ENCODE measurements at regions not wholly inside any gene's neighbourhood (a gene's known extent, or its start where the extent isn't known, plus 50 kb on each side); places are given as distances from the start of the nearest gene placed in this dataset.
"Not testable (repeated sequence)": the region's sequence is repeated elsewhere in the genome, so short reads cannot be mapped to it uniquely, and the experiment has no call there.

DNA sequence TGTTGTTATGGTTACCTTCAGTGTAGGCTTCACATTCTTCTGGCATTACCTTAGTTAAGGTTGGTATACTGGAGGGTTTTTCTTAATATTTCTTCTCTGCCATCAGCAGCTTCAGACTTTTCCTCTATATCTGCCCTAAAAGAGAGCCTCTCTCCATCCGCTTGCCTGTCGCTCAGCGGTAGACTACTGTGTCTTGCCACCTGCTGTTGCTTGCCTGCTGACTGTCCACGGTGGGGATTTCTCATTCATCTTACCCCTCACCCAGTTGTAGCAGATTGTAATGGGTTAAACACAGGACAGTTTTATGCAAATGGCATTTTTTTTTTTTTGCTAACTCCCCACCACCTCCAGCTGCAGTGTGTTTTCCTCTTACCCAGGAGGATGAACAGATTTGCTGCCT lies 577.2 kb downstream of the SLITRK5 start:
- DNase-seq (ENCODE audit: low read depth) = no peak
- no peak overlapping the region for H3K4me3 ChIP-seq (ENCODE audit: low read depth, low read length)
- TF ChIP-seq, protein P1, sequence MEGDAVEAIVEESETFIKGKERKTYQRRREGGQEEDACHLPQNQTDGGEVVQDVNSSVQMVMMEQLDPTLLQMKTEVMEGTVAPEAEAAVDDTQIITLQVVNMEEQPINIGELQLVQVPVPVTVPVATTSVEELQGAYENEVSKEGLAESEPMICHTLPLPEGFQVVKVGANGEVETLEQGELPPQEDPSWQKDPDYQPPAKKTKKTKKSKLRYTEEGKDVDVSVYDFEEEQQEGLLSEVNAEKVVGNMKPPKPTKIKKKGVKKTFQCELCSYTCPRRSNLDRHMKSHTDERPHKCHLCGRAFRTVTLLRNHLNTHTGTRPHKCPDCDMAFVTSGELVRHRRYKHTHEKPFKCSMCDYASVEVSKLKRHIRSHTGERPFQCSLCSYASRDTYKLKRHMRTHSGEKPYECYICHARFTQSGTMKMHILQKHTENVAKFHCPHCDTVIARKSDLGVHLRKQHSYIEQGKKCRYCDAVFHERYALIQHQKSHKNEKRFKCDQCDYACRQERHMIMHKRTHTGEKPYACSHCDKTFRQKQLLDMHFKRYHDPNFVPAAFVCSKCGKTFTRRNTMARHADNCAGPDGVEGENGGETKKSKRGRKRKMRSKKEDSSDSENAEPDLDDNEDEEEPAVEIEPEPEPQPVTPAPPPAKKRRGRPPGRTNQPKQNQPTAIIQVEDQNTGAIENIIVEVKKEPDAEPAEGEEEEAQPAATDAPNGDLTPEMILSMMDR (IDR thresholded peaks at IDR 0.05; ENCODE audit: insufficient read depth, low read length) = no peak

- TF ChIP-seq, protein P1 (IDR thresholded peaks at IDR 0.05; ENCODE audit: insufficient read depth, low read length) = no peak
- no peak overlapping the region for H3K4me3 ChIP-seq (ENCODE audit: low read depth, low read length)
- no peak for DNase-seq (ENCODE audit: low read depth)
These were observed 586.5 kb downstream of the SLITRK5 start for GRCh38 chr13:88257706-88258105.

DNA sequence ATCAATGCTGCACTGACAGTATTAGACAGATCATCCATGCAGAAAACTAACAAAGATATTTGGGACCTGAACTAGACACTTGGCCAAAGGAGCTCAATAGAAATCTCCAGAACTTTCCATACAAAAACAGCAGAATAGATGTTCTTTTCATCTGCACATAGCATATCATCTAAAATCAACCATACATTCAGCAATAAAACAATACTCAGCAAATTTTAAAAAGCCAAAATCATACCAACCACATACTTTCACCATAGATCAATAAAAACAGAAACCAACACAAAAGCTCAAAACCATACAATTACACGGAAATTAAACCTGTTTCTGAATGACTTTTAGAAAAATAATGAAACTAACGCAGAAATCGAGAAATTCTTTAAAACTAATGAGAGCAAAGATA lies 592.6 kb downstream of the SLITRK5 start:
- no peak overlapping the region for H3K4me3 ChIP-seq (ENCODE audit: low read depth, low read length)
- no peak for DNase-seq (ENCODE audit: low read depth)
- TF ChIP-seq, protein P1 (IDR thresholded peaks at IDR 0.05; ENCODE audit: insufficient read depth, low read length) = no peak

DNA sequence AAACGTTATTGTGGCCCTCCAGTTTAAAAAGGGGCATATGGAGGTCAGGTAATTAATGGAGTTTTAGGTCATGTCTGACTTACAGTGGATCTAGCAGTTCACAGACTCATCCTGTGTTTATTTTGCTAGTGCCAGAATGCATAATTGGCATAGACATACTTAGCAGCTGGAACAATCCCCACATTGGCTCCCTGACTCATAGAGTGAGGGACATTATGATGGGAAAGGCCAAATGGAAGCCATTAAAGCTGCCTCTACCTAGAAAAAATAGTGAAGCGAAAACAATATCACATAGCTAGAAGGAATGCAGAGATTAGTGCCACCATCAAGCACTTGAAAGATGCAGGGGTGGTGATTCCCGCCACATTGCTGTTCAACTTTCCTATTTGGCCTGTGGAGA lies 610.7 kb downstream of the SLITRK5 start:
- DNase-seq (ENCODE audit: low read depth) = no peak

DNA sequence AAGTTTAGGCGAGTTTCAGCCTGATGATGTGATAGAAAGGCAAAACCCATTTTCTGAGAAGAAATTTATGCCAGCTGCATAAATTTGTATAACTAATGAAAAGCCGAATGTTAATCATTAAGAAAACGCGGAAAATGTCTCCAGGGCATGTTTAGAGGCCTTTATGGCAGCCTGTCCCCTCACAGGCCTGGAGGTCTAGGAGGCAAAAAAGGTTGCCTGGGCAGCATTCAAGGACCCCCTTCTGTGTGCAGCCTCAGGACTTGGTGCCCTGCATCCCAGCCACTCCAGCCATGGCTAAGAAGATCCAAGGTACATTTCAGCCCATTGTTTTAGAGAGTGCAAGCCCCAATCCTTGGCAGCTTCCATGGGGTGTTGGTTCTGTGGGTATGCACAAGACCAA lies 614.2 kb downstream of the SLITRK5 start:
- TF ChIP-seq, protein P1 (IDR thresholded peaks at IDR 0.05; ENCODE audit: insufficient read depth, low read length) = no peak
- H3K4me3 ChIP-seq (ENCODE audit: low read depth, low read length) = no peak overlapping the region
- DNase-seq (ENCODE audit: low read depth) = no peak

More for the DNA sequence above, 610.7 kb downstream of the SLITRK5 start:
- H3K4me3 ChIP-seq (ENCODE audit: low read depth, low read length) = no peak overlapping the region
- TF ChIP-seq, protein P1 (IDR thresholded peaks at IDR 0.05; ENCODE audit: insufficient read depth, low read length) = no peak

DNA sequence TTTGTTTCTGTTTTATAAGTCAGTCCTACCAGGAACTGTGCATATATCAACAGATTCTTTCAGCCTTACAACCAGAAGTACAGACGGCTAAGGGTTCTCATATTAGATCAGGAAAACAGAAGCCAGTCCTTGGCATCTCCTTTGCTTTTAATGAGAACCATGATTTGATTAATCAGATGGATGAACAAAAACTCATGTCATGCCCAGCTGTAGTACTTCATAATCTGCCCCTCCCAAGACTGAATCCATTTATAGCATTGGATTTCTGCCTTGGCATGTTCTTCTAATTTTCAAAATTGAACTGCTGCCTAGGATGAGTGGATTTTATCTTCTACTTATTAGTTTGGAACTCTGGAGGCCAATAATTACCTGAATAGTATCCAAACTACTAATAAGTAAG lies 617.2 kb downstream of the SLITRK5 start:
- DNase-seq (ENCODE audit: low read depth) = no peak
- H3K4me3 ChIP-seq (ENCODE audit: low read depth, low read length) = no peak overlapping the region
- TF ChIP-seq, protein P1 (IDR thresholded peaks at IDR 0.05; ENCODE audit: insufficient read depth, low read length) = no peak

DNA sequence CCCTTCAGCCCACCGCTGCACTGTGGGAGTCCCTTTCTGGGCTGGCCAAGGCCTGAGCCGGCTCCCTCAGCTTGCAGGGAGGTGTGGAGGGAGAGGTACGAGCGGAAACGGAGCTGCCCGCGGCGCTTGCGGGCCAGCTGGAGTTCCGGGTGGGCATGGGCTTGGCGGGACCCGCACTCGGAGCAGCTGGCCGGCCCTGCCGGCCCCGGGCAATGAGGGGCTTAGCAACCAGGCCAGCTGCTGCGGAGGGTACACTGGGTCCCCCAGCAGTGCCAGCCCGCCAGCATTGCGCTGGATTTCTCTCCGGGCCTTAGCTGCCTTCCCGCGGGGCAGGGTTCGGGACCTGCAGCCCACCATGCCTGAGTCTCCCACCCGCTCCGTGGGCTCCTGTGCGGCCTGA lies 620.6 kb downstream of the SLITRK5 start:
- DNase-seq (ENCODE audit: low read depth); H3K4me3 ChIP-seq (ENCODE audit: low read depth, low read length): not testable (repeated sequence)
